SH-SY5Y (cell line): ENCODE measurements at regions not wholly inside any gene's neighbourhood (a gene's known extent, or its start where the extent isn't known, plus 50 kb on each side); places are given as distances from the start of the nearest gene placed in this dataset.

Experiments used
- GATA2 ChIP-seq: IDR thresholded peaks from 2 replicates; pipeline ENCODE4 v1.6.1; 2011; ENCODE audit warnings: mild to moderate bottlenecking, low read depth, low read length
- GATA3 ChIP-seq: IDR thresholded peaks from 2 replicates; pipeline ENCODE4 v1.6.1; 2011; ENCODE audit warnings: low read depth, mild to moderate bottlenecking, low read length, moderate library complexity

GRCh38 chr21:22106720-22107410 lies 1108.7 kb downstream of the NCAM2 start:
- TF ChIP-seq GATA2 (no peak), GATA3 (no peak)

GRCh38 chr21:22115746-22116145 lies 1117.5 kb downstream of the NCAM2 start:
- TF ChIP-seq GATA2 (no peak), GATA3 (no peak)

GRCh38 chr21:22120616-22121266 lies 1122.5 kb downstream of the NCAM2 start:
- no peak for TF ChIP-seq GATA2

- TF ChIP-seq GATA2 = no peak
- no peak for TF ChIP-seq GATA3
Observed at GRCh38 chr21:22125581-22125980, 1127.4 kb downstream of the NCAM2 start.

DNA sequence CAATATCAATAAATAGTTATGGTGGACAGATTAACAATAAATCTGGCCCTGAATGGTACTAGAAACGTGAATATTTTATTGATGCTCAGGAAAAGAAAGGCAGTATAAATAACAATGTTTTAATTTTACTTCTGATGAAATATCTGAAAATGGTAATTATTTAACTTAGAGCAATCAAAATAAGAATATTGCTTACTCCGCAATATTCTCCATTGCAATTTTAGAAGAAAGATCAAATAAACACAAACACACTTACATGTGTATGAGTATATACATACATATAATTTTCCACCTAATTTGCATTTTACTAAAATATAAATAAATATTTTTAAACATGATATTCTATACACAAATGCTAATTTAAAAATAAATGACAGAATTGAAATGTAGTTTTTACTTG lies 1130.5 kb downstream of the NCAM2 start:
- TF ChIP-seq GATA3 (no peak), GATA2 (no peak)

DNA sequence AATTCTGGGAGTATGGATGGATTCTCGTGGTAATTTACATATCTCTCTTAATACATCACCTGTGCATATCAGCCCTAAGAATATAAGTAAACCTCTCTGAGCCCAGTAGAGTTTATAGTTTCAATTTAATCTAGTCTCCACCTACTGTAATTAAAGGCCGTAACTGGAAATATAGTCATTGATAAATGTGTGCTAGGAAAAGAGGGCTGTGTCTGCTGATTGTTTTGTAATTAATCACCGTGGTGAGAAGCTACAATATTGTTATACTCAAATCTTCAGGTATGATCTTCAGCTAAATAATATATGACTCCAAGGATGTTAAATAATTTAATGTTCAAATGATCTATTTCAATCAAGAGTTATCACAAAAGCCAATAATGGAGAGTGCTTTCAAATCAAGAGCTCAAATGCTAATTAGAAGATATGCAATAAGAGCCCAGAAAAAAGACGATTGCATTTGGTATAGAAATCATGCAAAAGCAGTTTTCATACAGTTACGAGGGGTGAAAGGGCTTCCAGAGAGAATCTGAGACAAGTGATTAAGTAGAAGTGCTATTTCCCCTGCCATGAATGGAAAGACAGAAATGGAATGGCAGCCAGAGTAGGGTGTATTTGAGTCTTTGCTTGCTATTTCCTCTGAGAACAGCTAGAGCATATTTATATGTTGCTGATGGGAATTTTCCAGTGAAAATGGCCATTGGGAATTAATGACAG lies 1134.3 kb downstream of the NCAM2 start:
- TF ChIP-seq GATA3 = no peak
- no peak for TF ChIP-seq GATA2

- TF ChIP-seq GATA2 (no peak), GATA3 (no peak)
Observed at GRCh38 chr21:22136740-22137139, 1138.5 kb downstream of the NCAM2 start.

DNA sequence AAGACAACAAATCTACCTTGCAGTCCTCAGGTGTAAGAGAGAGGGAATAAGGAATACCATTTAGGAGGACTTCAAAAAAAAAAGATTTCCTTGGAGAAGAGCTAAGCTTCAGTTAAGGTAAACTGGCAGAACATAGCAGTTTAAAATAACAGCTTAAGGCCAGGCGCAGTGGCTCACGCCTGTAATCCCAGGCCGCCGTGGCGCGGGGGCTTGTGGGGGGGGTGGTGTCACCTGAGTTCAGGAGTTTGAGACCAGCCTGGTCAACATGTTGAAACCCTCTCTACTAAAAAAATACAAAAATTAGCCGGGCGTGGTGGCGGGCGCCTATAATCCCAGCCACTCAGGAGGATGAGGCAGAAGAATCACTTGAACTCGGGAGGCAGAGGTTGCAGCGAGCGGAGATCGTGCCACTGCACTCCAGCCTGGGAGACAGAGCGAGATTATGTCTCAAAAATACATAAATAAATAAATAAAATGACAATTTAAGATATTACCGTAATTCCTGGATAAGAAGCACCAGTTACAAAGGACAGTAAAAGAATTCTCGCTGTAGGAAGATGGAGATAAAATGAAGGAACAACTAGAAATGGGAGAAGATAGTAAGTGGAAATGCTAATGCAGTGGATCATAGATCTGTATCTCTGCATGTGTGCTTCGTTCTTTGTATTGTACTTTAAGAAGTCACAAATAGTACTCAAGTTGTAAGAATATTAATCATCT lies 1140.2 kb downstream of the NCAM2 start:
- TF ChIP-seq GATA3 (no peak), GATA2 (no peak)

DNA sequence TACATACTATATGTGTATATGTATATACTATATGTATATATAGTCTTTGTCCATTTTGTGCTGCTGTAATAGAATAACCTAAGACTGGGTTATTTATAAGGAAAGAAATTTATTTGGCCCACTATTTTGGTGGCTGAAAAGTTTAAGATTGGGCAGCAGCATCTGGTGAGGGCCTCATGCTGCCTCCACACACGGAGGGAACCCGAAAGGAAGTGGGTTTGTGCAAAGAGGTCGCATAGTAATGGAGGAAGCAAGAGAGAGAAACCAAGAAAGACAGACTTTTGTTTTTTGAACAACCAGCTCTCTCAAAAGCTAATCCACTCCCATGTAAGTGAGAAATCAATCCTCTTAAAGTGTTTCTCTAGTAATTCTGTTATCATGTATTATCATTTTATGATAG lies 1147.3 kb downstream of the NCAM2 start:
- TF ChIP-seq GATA2 = no peak
- no peak for TF ChIP-seq GATA3

GRCh38 chr21:22154579-22155274 lies 1156.5 kb downstream of the NCAM2 start:
- TF ChIP-seq GATA2 (no peak), GATA3 (no peak)

- no peak for TF ChIP-seq GATA3
- TF ChIP-seq GATA2 = no peak
Observed at GRCh38 chr21:22164912-22165311, 1166.7 kb downstream of the NCAM2 start.

- TF ChIP-seq GATA2 = no peak
- no peak for TF ChIP-seq GATA3
Observed at GRCh38 chr21:22174746-22175145, 1176.5 kb downstream of the NCAM2 start.

DNA sequence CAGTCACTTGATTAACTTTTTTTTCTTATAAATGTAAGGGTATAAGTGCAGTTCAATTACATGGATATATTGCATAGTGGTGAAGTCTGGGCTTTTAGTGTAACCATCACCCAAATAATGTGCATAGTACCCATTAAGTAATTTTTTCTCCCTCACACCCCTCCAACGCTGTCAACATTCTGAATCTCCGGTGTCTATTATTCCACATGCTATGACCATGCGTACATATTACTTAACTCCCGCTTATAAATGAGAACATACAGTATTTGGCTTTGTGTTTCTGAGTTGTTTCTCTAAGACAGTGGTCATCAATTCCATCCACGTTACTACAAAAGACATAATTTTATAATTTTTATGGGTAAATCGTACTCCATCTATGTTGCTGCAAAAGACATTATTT lies 1191.1 kb downstream of the NCAM2 start:
- no peak for TF ChIP-seq GATA2
- no peak for TF ChIP-seq GATA3

DNA sequence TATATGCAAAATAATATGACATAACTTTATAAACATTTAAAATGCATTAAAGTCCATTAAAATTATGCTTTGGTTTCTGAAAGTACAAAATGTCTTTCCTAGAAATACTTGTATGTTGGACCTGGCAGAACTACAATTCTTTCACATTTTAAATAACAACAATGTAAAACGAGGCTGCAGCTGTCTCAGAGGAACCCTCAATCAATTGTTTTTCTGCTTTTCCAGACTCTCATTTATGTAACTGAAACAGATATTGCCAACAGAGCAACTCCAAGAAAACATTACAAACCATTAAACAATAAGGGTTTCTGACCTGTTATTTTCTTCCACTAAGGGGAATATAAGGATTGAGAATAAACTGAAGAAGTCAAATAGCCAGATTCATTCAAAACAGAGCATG lies 1193.4 kb downstream of the NCAM2 start:
- no peak for TF ChIP-seq GATA2
- no peak for TF ChIP-seq GATA3

DNA sequence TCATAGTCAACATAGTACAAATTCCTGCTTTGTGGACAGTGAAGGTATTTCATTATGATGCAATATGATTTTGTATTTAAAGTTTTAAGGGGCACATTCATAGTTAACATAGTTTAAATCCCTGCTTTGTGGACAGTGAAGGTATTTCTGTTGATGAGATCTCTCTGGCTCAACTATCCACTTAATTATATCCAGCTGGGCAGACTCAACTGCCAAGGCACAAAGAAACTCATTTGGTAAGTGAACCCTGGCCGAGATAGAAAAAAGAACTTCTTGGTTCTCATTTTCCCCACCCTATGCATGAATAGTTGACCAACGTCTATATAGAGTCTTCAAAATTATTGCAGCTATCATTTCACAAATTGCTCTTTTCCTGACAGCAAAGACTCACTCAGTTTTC lies 1194.6 kb downstream of the NCAM2 start:
- TF ChIP-seq GATA3 (no peak), GATA2 (no peak)
